MG63 (cell line): ENCODE measurements at regions not wholly inside any gene's neighbourhood (a gene's known extent, or its start where the extent isn't known, plus 50 kb on each side); places are given as distances from the start of the nearest gene placed in this dataset.

Source experiments
- DNase-seq: peaks from one replicate; pipeline ENCODE4 v3.0.0-alpha.2; 2020
- H3K27me3 ChIP-seq: fragments of 250-450 bp; sonication (Bioruptor Pico); 2 replicates; pipeline ENCODE4 v1.5.1; 2020; ENCODE audit warnings: mild to moderate bottlenecking, moderate library complexity
- H3K36me3 ChIP-seq: fragments of 250-450 bp; sonication (Bioruptor Pico); 2 replicates; pipeline ENCODE4 v1.5.1; 2020; ENCODE audit warnings: mild to moderate bottlenecking, moderate library complexity
- H3K4me3 ChIP-seq: fragments of 250-450 bp; sonication (Bioruptor Pico); 2 replicates; pipeline ENCODE4 v1.5.1; 2020; ENCODE audit warnings: mild to moderate bottlenecking, moderate library complexity
- H3K9me3 ChIP-seq: fragments of 250-450 bp; sonication (Bioruptor Pico); 2 replicates; pipeline ENCODE4 v1.5.1; 2020; ENCODE audit warnings: mild to moderate bottlenecking, moderate library complexity

DNA sequence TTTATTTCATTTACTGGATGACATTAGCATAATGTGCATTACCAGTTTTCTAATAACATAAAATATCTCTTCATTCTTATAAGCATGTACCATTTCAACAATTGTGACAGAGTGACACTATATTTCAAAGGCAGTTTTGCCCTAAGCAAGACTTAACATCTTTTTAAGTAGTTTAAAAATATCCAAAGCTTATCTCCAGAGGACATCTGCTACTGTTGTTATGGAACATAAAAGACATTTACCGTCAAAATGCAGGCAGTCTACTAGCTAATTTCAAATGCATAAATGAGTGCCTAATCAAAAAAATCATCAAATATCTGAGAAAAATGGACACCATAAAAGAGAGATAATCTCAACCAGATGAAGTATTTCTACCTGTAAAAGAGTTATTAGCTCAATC, 782.4 kb upstream of the BRINP3 start:
- no peak overlapping the region for H3K4me3 ChIP-seq
- no peaks in the 10 kb centered on the region for H3K36me3 ChIP-seq
- H3K27me3 ChIP-seq, result no peaks in the 10 kb centered on the region
- DNase-seq, result no peak
- H3K9me3 ChIP-seq, result no peaks in the 10 kb centered on the region

DNA sequence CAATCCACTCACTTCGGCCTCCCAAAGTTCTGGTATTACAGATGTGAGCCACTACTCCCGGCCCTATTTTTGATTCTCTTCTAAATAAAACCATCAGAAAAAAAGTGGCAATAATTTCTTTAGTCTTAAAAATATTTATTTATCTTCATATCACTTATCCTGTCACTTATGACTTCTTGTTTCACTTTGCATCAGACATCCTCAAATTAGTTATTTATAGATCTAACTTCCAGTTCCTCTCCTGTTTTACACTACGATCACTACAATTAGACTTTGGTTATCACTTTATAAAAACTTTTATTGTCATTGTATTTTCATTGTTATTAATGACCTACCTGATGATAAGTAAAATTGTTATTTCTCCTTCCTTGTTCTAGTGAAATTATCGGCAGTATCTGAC, 783.4 kb upstream of the BRINP3 start:
- Histone ChIP-seq H3K9me3 (0 out of 2 replicates have a peak, but pooled peaks cover 3% of the 10 kb centered on the region), H3K4me3 (no peak overlapping the region), H3K36me3 (no peaks in the 10 kb centered on the region), H3K27me3 (no peaks in the 10 kb centered on the region)
- DNase-seq, result no peak

DNA sequence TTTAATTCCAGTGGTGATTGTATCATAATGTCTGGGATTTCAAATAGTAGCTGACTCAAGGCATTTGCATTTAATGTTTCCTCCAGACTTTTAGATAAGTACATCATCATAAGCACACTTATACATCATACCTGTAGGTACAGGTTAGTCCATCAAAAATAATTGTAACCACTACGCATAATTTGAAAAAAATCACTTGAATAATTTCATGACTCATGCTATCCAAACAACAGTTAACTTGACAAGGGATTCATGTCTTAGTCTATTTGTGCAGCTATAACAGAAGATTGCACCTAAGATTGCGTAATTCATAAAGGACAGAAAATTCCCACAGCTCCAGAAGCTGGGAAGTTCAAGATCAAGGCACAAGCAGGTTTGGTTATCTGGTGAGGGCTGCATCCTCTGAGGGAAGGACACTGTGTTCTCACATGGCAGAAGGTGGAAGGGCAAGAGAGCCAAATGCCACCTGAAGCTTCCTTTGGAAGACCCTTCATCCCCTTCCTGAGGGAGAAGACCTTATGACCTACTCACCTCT, 801.7 kb upstream of the BRINP3 start:
- Histone ChIP-seq H3K9me3 (peaks cover under 1% of the 10 kb centered on the region), H3K27me3 (no peaks in the 10 kb centered on the region), H3K4me3 (no peak overlapping the region), H3K36me3 (no peaks in the 10 kb centered on the region)
- DNase-seq, result no peak

DNA sequence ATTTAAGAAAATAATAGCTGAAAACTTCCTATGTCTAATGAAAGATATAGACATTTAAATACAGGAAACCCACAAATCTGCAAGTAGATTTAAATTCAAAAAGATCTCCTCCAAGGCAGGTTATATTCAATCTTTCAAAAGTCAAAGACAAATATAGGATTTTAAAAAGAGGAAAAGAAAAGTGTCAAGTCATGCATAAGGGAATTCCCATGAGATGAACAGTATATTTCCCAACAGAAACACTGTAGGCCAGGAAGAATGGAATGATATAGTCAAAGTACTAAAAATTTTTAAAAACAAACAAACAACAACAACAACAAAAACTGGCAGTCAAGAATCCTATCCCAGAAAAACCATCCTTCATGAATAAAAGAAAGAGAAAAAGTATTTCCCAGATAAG, 806.5 kb upstream of the BRINP3 start:
- Histone ChIP-seq H3K4me3 (no peak overlapping the region), H3K9me3 (peaks cover 3% of the 10 kb centered on the region), H3K27me3 (no peaks in the 10 kb centered on the region), H3K36me3 (no peaks in the 10 kb centered on the region)
- DNase-seq, result no peak

DNA sequence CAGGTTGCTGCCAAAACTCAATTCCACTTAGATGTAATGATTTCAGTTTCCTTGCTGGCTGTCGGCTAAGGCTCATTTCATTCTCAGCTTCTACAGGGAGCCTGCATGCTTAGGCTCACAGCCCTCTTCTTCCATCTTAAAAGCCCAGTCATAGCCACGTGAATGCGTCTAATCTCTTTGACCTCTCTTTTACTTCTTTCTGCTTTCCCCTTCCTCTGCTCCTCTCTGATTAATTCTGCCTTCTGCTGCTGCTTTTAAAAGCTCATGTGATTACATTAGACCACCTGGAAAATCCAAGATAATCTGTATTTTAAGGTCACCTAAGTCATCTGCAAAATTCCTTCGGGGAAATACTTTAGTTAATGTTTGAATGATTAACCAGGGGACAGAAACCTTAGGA, 812.8 kb upstream of the BRINP3 start:
- Histone ChIP-seq H3K4me3 (no peak overlapping the region), H3K9me3 (no peaks in the 10 kb centered on the region), H3K27me3 (no peaks in the 10 kb centered on the region), H3K36me3 (no peaks in the 10 kb centered on the region)
- DNase-seq, result no peak

DNA sequence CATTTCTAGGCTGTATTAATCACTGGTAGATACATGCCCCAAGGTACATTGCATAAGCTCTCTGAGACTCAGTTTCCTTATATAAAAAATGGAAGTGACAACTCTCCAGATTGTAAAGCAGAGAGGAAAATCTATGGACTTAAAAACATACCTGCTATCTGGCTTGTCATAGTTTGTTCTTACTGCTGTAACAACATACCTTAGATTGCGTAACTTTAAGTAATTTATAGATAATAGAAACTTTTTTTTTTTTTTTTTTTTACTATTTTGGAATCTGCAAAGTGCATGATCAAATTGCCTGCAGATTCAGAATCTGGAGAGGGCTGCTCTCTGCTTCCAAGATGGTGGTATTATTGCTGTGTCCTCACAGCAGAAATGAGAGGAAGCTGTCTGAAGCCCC, 827.7 kb upstream of the BRINP3 start:
- H3K4me3 ChIP-seq, result no peak overlapping the region
- no peak for DNase-seq
- H3K9me3 ChIP-seq, result no peaks in the 10 kb centered on the region
- H3K27me3 ChIP-seq, result no peaks in the 10 kb centered on the region
- no peaks in the 10 kb centered on the region for H3K36me3 ChIP-seq

DNA sequence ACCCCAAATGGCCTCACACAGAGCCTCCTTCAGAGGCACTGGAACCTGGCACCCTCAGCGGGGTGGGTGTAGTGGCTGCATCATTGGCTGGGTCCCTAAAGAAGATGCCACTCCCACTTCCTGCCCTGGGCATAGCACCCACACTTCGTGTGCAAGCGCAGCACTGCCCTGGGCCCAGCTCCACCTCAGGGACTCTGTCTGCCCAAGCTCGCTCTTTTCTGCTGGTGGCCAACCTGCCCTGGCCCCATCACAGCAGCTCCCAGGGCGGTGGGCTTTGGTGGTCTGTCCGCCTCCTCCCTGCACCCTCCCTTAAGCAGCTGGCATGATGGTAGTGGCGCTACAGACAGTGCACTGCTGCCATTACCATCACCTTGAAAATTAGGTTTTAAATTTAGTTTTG, 829.3 kb upstream of the BRINP3 start:
- Histone ChIP-seq H3K36me3 (no peaks in the 10 kb centered on the region), H3K9me3 (no peaks in the 10 kb centered on the region), H3K4me3 (no peak overlapping the region), H3K27me3 (no peaks in the 10 kb centered on the region)
- DNase-seq, result no peak

DNA sequence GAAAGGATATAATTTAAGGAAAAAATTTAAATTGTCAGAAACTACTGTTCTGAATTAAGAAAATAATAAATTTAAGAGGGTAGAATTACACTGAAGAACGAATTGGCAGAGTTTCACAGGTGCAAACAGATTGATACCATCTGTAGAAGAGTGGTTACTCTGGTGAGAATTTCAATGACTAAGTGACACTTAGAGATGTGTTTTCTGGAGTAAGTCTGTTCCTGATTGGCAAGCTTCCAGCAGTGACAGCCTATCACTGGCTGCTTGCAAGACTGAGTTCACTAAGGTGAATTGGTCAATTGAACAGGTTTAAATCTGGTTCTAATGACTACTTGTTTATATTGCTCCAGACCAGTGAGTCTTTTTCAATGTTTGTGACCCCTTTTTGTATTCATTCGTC, 838.2 kb upstream of the RGS18 start:
- no peaks in the 10 kb centered on the region for H3K36me3 ChIP-seq
- H3K4me3 ChIP-seq, result no peak overlapping the region
- no peak for DNase-seq
- no peaks in the 10 kb centered on the region for H3K27me3 ChIP-seq
- no peaks in the 10 kb centered on the region for H3K9me3 ChIP-seq

DNA sequence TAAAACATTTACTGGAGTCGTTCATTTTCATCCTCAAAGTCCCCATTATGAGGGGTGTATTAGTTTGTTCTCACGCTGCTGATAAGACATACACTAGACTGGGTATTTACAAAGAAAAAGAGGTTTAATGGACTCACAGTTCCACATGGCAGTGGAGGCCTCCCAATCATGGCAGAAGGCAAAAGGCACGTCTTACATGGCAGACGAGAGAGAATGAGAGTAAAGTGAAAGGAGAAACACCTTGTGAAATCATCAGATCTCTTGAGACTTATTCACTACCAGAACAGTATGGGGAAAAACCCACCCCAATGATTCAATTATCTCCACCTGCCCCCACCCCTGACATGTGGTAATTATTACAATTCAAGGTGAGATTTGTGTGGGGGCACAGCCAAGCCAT, 830.4 kb upstream of the RGS18 start:
- Histone ChIP-seq H3K36me3 (no peaks in the 10 kb centered on the region), H3K9me3 (no peaks in the 10 kb centered on the region), H3K4me3 (no peak overlapping the region), H3K27me3 (no peaks in the 10 kb centered on the region)
- DNase-seq, result no peak

DNA sequence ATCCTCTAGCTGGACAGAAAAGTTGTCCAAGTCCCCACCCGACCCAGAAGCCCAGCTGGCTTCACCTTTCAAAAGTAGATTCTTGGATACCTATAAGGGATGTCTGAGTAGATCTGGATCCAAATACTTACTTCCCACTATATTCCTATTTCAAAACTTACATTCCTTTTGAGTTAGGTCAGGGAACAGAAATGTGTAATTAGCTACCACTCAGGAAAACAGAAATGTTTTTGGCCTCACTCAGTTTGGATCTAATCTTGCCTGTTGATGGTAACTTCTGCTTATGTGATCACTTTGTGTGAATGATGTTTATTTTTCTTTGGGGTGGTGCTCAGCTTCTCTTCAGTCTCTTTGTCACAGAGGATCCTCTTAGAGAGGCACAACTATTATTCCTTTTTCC, 814.4 kb upstream of the RGS18 start:
- peak; percentile 4 for DNase-seq
- Histone ChIP-seq H3K9me3 (no peaks in the 10 kb centered on the region), H3K4me3 (no peak overlapping the region), H3K27me3 (no peaks in the 10 kb centered on the region), H3K36me3 (no peaks in the 10 kb centered on the region)

DNA sequence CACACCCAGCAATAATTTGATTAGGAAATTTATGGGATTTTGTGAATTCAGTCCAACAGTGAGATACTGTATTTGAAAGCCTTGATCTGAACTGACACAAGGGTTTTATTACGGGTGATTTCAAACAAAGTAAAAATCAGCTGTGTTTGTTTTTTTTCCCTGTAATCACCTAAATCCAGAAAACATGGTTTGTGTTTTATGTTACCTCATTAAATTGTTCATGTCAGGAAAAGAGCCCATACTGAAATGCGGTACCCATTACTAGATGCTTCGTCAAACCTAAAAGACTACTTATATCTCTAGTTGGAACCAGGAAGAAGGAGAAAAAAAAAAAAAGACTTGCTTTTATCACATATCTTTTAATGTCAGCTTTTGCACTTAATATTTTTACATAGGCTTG, 811.9 kb upstream of the RGS18 start:
- H3K27me3 ChIP-seq, result no peaks in the 10 kb centered on the region
- DNase-seq, result no peak
- H3K4me3 ChIP-seq, result no peak overlapping the region
- H3K9me3 ChIP-seq, result no peaks in the 10 kb centered on the region
- no peaks in the 10 kb centered on the region for H3K36me3 ChIP-seq

DNA sequence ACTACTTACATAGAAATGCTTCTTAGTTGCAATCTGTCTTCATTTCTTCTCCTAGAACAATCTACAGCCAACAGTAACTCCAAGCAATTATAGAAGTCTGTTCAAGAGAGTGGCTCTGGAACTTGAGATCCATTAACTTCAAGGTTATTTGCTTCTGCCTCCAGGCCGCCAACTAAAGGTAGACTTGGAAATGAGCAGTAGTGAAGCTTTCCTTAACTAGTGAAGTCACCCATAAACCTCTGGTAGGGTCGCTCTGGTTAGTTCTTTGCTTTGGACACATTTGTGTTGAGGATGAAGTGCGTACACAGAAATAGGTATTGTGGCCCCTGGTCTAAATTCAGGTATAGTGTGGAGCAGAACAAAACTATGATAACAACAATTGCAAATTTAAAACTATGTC, 809.9 kb upstream of the RGS18 start:
- no peak overlapping the region for H3K4me3 ChIP-seq
- H3K9me3 ChIP-seq, result no peaks in the 10 kb centered on the region
- no peaks in the 10 kb centered on the region for H3K27me3 ChIP-seq
- H3K36me3 ChIP-seq, result no peaks in the 10 kb centered on the region
- no peak for DNase-seq

DNA sequence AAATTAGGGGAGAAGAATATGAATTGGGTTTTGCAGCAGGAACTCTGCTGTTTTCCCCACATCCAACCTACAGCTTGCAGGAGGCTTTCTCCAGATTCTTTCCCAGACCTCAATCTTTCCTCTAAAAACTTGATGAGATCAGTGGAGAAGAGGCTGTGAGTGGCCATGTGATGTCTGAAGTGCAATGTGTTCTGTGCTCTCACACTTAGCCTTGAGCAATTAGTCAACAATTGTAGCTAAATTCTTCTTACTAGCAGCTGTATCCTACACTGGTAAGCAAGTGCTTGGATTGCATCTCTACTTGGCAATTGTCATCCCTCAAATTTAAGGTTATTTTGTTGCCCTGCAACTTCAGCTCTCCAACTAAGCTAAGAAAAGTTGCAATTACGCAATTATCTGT, 807.3 kb upstream of the RGS18 start:
- H3K27me3 ChIP-seq, result no peaks in the 10 kb centered on the region
- H3K4me3 ChIP-seq, result no peak overlapping the region
- no peaks in the 10 kb centered on the region for H3K9me3 ChIP-seq
- DNase-seq, result no peak
- no peaks in the 10 kb centered on the region for H3K36me3 ChIP-seq

DNA sequence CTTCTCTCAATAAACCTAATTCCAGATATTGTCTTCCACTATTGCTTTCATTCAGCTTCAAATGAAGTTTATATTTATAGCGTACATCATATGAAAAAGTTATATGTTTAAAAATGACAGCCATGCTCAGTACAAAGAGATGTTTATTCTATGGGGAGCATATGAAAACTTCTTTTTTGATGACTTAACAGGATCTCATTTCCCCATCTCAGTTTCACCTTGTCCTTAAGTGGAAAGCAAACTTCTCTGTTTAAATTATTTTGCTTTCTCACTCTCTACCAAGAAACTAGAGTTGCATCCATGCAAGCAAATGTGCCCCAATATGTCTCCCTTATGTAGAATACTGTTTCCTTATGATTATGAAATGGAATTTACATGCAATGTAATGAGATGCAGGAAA, 799.5 kb upstream of the RGS18 start:
- no peaks in the 10 kb centered on the region for H3K9me3 ChIP-seq
- H3K4me3 ChIP-seq, result no peak overlapping the region
- no peaks in the 10 kb centered on the region for H3K27me3 ChIP-seq
- no peaks in the 10 kb centered on the region for H3K36me3 ChIP-seq
- DNase-seq, result no peak

DNA sequence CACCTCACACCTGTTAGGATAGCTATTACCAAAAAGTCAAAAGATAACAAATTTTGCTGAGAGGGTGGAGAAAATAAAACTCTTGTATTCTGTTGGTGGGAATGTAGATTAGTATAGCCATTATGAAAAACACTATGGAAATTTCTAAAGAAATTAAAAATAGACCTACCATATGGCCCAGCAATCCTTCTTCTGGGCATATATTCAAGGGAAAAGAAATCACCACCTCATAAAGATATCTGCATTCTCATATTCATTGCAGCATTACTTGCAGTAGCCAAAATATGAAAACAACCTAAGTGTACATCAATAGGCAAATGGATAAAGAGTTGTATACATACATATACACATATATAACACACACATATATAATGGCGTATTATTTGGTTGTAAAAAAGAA, 791.6 kb upstream of the RGS18 start:
- H3K4me3 ChIP-seq, result no peak overlapping the region
- H3K36me3 ChIP-seq, result no peaks in the 10 kb centered on the region
- H3K9me3 ChIP-seq, result 0 out of 2 replicates have a peak, but pooled peaks cover 2% of the 10 kb centered on the region
- no peaks in the 10 kb centered on the region for H3K27me3 ChIP-seq
- no peak for DNase-seq

DNA sequence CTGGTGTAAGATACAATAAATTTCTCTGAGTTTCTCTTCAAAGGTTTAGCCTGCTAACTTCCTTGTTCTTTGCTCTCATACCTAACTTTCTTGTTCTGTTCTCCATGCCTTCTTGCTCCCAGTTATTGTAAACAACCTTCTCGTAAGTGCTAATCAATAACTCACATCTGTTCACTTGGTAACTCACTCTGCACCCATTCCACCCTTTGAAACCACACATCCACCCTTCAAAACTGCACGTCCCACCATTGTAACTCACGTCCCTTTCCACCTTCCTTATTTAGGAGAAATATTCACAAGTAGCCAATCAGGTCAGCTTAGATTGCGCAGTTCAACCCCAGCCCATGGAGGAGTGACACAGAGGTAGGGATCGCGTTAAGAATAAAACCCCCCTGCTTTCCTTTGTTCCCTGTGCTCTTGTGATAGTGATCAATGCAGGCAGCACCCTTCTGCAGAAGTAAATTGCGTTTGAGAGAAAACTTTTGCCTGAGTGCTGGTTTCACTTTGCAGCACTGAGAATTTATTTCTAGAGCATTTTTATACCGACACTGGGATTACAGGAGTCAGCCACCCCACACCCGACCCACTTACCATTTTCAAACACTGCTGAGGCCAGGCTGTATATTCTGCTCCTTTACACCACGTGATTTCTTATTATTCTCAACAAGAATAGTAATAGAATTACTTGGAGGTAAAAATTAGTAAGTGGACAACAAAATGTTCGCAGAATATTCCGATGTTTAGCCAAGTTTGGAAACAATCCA, 789.2 kb upstream of the RGS18 start:
- no peaks in the 10 kb centered on the region for H3K27me3 ChIP-seq
- no peak overlapping the region for H3K4me3 ChIP-seq
- DNase-seq, result no peak
- no peaks in the 10 kb centered on the region for H3K36me3 ChIP-seq
- 0 out of 2 replicates have a peak, but pooled peaks cover 2% of the 10 kb centered on the region for H3K9me3 ChIP-seq

DNA sequence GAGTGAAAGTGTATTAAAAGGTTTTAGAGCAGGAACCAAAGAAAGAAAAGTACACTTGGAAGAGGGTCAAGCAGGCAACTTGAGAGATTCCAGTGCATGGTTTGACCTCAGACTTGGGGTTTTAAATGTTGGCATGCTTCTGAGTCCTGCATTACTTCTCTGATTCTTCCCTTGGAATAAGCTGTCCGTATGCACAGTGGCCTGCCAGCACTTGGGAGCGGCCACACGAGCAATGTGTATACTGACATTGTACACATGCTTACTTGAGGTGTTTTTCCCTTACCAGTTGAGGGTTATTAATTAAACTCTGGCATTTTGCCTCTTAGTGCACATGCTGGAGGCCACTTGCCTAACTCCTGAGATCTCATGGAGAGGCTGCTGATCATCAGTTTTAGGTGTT, 786.6 kb upstream of the RGS18 start:
- Histone ChIP-seq H3K27me3 (no peaks in the 10 kb centered on the region), H3K9me3 (0 out of 2 replicates have a peak, but pooled peaks cover 2% of the 10 kb centered on the region), H3K36me3 (no peaks in the 10 kb centered on the region), H3K4me3 (no peak overlapping the region)
- DNase-seq, result peak; percentile 17

DNA sequence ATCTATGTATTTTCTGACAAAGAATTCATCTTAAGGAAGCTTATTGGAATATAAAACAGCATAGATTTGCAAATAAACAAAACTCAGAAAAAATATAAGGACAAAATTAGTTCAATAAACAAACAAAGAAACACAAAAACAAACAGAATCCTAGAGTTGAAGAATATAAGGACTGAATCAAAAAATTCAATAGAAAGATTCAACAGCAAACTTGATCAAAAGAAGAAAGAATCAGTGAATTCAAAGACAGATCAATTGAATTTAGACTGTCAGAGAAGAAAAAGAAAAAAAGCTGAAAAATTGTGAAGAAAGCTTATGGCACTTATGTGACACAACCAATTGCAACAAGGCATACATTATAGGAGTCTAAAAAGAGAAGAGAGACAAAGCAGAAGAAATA, 770.0 kb upstream of the RGS18 start:
- H3K36me3 ChIP-seq, result no peaks in the 10 kb centered on the region
- no peak for DNase-seq
- H3K4me3 ChIP-seq, result no peak overlapping the region
- H3K9me3 ChIP-seq, result peaks cover 14% of the 10 kb centered on the region
- no peaks in the 10 kb centered on the region for H3K27me3 ChIP-seq
